Esophagus muscularis mucosa (tissue), 4 donors: ENCODE measurements at regions not wholly inside any gene's neighbourhood (a gene's known extent, or its start where the extent isn't known, plus 50 kb on each side); places are given as distances from the start of the nearest gene placed in this dataset.
"Not testable (repeated sequence)": the region's sequence is repeated elsewhere in the genome, so short reads cannot be mapped to it uniquely, and the experiment has no call there.

ENCODE experiments used
- DNase-seq: peaks from one replicate; pipeline ENCODE4 v3.0.0-alpha.2; 2017; ENCODE audit errors: extremely low spot score
- H3K27ac ChIP-seq, 4 donors: fragments of 200-600 bp; sonication (generic); replicated peaks in 1 of 4; 1 replicate in 3 of 4; 2 replicates in 1 of 4; pipeline ENCODE4 v1.5.1; 2016 to 2019; ENCODE audit warnings: mild to moderate bottlenecking in 1 of 4
- H3K27me3 ChIP-seq, 4 donors: fragments of 200-600 bp; sonication (generic); one replicate each; pipeline versions ENCODE4 v1.5.1 to v1.6.0; 2016 to 2019
- H3K36me3 ChIP-seq, 4 donors: fragments of 200-600 bp; sonication (generic); one replicate each; pipeline ENCODE4 v1.5.1; 2016 to 2019
- H3K4me1 ChIP-seq, 4 donors: fragments of 200-600 bp; sonication (generic); one replicate each; pipeline ENCODE4 v1.5.1; 2016 to 2019
- H3K4me3 ChIP-seq, 4 donors: fragments of 200-600 bp; sonication (generic); 1 replicate in 2 of 4; 2 replicates in 2 of 4; pipeline ENCODE4 v1.5.1; 2016 to 2019; ENCODE audit warnings: mild to moderate bottlenecking in 4 of 4, moderate library complexity in 1 of 4
- H3K9me3 ChIP-seq, 4 donors: fragments of 200-600 bp; sonication (generic); 1 replicate in 3 of 4; 2 replicates in 1 of 4; pipeline ENCODE4 v1.5.1; 2016 to 2019
- CTCF ChIP-seq, 3 experiments: fragments of 200-600 bp in 2 of 3; fragments of 450-650 bp in 1 of 3; sonication (generic) in 2 of 3; IDR thresholded peaks; one replicate each; pipeline ENCODE4 v1.5.1; 2017 to 2019; ENCODE audit warnings: antibody characterized with exemption in 3 of 3, mild to moderate bottlenecking in 2 of 3, moderate library complexity in 1 of 3
- EP300 ChIP-seq: sonication (generic); formaldehyde crosslinking; IDR thresholded peaks from one replicate; pipeline ENCODE4 v1.6.1; 2017; ENCODE audit warnings: antibody characterized with exemption
- POLR2A ChIP-seq: fragments of 450-650 bp; IDR thresholded peaks from one replicate; pipeline ENCODE4 v1.6.1; 2017; ENCODE audit warnings: antibody characterized with exemption, moderate library complexity, mild to moderate bottlenecking, low read depth
- POLR2AphosphoS5 ChIP-seq, 2 donors: sonication (generic); formaldehyde crosslinking; IDR thresholded peaks; one replicate each; pipeline ENCODE4 v1.6.1; 2017; ENCODE audit warnings: antibody characterized with exemption in 2 of 2
- WGBS: methylation state at CpG from one replicate; pipeline ENCODE4 v1.1.5; 2018; 5-methylcytosine and 5-hydroxymethylcytosine counted together
- intact Hi-C: fragments of 100-400 bp; cut with DNase I; formaldehyde crosslinking; loops from one replicate; pipeline ENCODE4 v1.15.1; 2023

- TF ChIP-seq POLR2A (no peak), POLR2AphosphoS5 (IDR thresholded peaks at IDR 0.05) (no peak), EP300 (no peak), CTCF (IDR thresholded peaks at IDR 0.05) (no peak)
- WGBS, result 83% methylated on average over 8 of the region's 8 CpGs
- peaks cover 0 to 5% (median 0%) of the 10 kb centered on the region in 4 donors for H3K27me3 ChIP-seq
- no peaks in the 10 kb centered on the region for H3K36me3 ChIP-seq
- H3K4me3 ChIP-seq, result no peak overlapping the region
- no peaks in the 10 kb centered on the region for H3K4me1 ChIP-seq
- no peak overlapping the region for H3K27ac ChIP-seq
- intact Hi-C loops, result no loop called here
- H3K9me3 ChIP-seq, result no peaks in the 10 kb centered on the region
- DNase-seq, result no peak
Measured at GRCh38 chr2:16028644-16029043, 88.3 kb downstream of the MYCN start.

GRCh38 chr2:16026816-16027501 is 86.6 kb downstream of the MYCN start:
- intact Hi-C loops, result no loop called here
- H3K9me3 ChIP-seq, result no peaks in the 10 kb centered on the region
- H3K4me3 ChIP-seq, result no peak overlapping the region
- no peak overlapping the region for H3K27ac ChIP-seq
- H3K4me1 ChIP-seq, result no peaks in the 10 kb centered on the region
- WGBS, result 72% methylated on average over 8 of the region's 8 CpGs
- H3K36me3 ChIP-seq, result no peaks in the 10 kb centered on the region
- H3K27me3 ChIP-seq, result no peaks in the 10 kb centered on the region
- TF ChIP-seq EP300, result no peak
- TF ChIP-seq CTCF (IDR thresholded peaks at IDR 0.05), result no peak
- TF ChIP-seq POLR2A, result no peak
- no peak for TF ChIP-seq POLR2AphosphoS5 (IDR thresholded peaks at IDR 0.05)
- DNase-seq, result no peak

DNA sequence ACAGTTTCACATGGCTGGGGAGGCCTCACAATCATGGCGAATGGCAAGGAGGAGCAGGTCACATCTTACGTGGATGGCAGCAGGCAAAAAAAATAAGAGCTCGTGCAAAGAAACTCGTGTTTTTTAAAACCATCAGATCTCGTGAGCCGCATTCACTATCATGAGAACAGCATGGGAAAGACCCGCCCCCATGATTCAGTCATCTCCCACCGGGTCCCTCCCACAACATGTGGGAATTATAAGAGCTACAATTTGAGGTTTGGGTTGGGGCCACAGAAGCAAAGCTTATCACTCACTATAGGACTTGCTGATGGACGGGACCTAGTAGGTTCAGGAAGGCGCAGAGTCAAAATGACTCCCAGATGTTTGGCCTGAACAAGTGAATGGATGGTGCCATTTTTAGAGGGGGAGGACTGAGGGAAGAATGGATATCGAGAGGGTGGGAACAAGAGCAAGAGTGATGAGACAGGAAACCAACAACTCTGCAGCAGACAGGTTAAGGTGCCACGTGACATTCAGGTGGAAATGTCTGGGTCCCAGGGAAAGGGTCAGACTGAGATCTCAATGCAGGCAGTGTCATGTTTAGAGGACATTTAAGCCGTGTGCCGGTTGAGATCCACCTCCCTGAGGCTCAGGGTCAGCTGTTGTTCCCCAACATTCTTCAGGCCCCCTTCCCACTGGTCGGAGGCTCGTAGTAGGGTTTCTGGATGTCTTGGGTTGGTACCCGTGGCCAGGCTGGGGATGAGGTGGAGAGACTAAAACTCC is 85.7 kb downstream of the MYCN start:
- Histone ChIP-seq H3K36me3 (no peaks in the 10 kb centered on the region), H3K9me3 (no peaks in the 10 kb centered on the region), H3K4me3 (no peak overlapping the region), H3K27ac (no peak overlapping the region), H3K4me1 (no peaks in the 10 kb centered on the region), H3K27me3 (no peaks in the 10 kb centered on the region)
- no peak for TF ChIP-seq EP300
- no peak for TF ChIP-seq CTCF (IDR thresholded peaks at IDR 0.05)
- no peak for TF ChIP-seq POLR2A
- intact Hi-C loops, result no loop called here
- no peak for DNase-seq
- 88% methylated on average over 17 of the region's 17 CpGs for WGBS

- TF ChIP-seq POLR2AphosphoS5 (IDR thresholded peaks at IDR 0.05), result no peak
- Histone ChIP-seq H3K27me3 (no peaks in the 10 kb centered on the region), H3K9me3 (no peaks in the 10 kb centered on the region), H3K4me3 (no peak overlapping the region), H3K36me3 (no peaks in the 10 kb centered on the region), H3K4me1 (no peaks in the 10 kb centered on the region), H3K27ac (no peak overlapping the region)
- no peak for DNase-seq
- 66% methylated on average over 8 of the region's 8 CpGs for WGBS
- intact Hi-C loops, result no loop called here
Measured at GRCh38 chr2:16025211-16025875, 85.0 kb downstream of the MYCN start.

DNA sequence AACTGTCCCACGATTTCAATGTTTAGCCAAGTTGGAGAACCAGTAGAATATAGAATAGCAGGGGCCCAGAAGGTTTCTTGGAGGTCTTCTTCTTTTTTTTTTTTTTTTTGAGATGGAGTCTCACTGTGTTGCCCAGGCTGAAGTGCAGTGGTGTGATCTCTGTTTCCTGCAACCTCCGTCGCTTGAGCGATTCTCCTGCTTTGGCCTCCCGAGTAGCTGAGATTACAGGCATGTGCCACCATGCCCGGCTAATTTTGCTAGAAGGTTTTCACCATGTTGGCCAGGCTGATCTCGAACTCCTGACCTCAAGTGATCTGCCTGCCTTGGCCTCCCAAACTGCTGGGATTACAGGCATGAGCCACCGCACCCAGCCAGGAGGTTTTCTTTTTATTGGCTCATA is 84.3 kb downstream of the MYCN start:
- WGBS, result 87% methylated on average over 8 of the region's 8 CpGs
- H3K9me3 ChIP-seq, H3K27me3 ChIP-seq, H3K4me1 ChIP-seq, H3K27ac ChIP-seq, DNase-seq, H3K36me3 ChIP-seq, intact Hi-C loops, H3K4me3 ChIP-seq: not testable (repeated sequence)
